Effector memory CD8-positive, alpha-beta T cell (primary cell): ENCODE measurements at regions not wholly inside any gene's neighbourhood (a gene's known extent, or its start where the extent isn't known, plus 50 kb on each side); places are given as distances from the start of the nearest gene placed in this dataset.
A peak's percentile ranks its signal among the peaks of the same experiment; 100 is the strongest.

ENCODE experiments used
- ATAC-seq: fragments of 150-1000 bp; cut with Tn5 transposase; replicated peaks from 2 replicates; pipeline ENCODE4 v1.10.0; 2021; ENCODE audit warnings: mild to moderate bottlenecking, moderate library complexity
- DNase-seq, 3 experiments: peaks; one replicate each; pipeline ENCODE4 v3.0.0; 2021
- H3K27ac Mint-ChIP-seq, 2 donors: one replicate each; pipeline ENCODE4 v1.8.0; 2022; ENCODE audit warnings: mild to moderate bottlenecking in 2 of 2, mixed read lengths in 2 of 2, moderate library complexity in 2 of 2
- H3K27me3 Mint-ChIP-seq, 2 donors: one replicate each; pipeline ENCODE4 v1.8.0; 2022; ENCODE audit warnings: mixed read lengths in 2 of 2
- H3K36me3 Mint-ChIP-seq: one replicate; pipeline ENCODE4 v1.8.0; 2022; ENCODE audit warnings: mild to moderate bottlenecking, moderate library complexity, mixed read lengths; ENCODE audit not compliant: insufficient read depth
- H3K4me1 Mint-ChIP-seq, 2 donors: one replicate each; pipeline ENCODE4 v1.8.0; 2022; ENCODE audit warnings: low read depth in 2 of 2, mixed read lengths in 2 of 2
- H3K4me3 Mint-ChIP-seq, 2 donors: one replicate each; pipeline ENCODE4 v1.8.0; 2022; ENCODE audit warnings: mild to moderate bottlenecking in 2 of 2, mixed read lengths in 2 of 2, moderate library complexity in 2 of 2
- H3K9me3 Mint-ChIP-seq, 2 donors: one replicate each; pipeline ENCODE4 v1.8.0; 2022; ENCODE audit warnings: mixed read lengths in 2 of 2

DNA sequence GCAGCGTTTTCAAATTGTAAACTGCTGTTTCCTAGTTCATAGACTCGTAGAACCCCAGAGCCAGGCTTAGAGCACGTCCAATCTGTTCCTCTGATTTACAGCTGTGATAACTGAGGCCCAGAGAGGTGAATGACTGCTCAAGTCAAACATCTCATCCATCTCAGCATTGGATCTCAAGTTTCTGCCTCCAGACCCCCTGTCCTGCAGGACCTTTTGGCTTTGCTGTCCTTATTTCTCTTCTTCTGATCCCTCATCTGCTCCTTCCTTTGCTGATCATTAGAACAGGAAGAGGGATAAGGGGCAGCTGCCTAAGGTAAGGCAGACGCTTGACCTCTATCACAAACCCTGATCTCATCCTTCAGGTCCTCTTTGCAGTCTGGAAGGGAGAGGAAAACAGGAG is 58.5 kb upstream of the CREB1 start:
- DNase-seq: no peak
- H3K4me1 Mint-ChIP-seq: peaks cover 5 to 10% of the 10 kb centered on the region in 2 donors
- H3K9me3 Mint-ChIP-seq: no peaks in the 10 kb centered on the region
- no peak for ATAC-seq
- no peak overlapping the region for H3K4me3 Mint-ChIP-seq
- peaks cover 2% of the 10 kb centered on the region for H3K36me3 Mint-ChIP-seq
- peak overlapping the region in 1 of 2 donors; percentile 7 for H3K27ac Mint-ChIP-seq
- no peaks in the 10 kb centered on the region for H3K27me3 Mint-ChIP-seq

DNA sequence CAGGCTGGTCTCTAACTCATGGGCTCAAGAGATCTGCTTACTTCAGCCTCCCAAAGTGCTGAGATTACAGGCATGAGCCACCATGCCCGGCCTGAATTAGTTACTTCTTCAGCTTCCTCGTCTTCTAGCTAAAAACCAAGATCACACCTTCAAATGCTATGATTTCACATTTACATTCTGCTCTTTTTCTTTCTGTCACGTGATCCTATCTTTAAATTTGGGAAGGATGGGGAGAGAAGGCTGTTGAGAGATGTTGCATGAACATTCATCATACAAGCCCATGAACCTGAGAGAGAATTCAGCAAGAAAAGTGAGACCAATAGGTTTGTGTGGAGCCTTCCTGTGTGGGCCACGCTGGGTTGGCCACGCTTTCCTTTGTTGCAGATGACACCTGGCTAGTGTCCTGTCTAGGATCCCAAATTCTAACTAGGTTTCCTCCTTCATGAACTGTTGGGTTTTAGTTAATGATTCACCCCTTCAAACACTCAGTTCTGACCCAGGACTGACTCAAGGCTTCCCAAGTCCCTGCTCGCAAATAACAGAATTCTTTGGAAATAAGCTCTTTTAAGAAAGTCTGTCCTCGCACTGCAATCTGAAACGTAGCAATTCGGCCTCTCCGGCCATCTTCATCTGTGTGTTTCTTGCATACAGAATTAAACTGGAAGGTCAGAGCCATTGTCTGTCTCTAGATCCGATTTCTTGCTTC is 57.3 kb upstream of the CREB1 start:
- no peak for DNase-seq
- Mint-ChIP-seq H3K27ac (no peak overlapping the region), H3K9me3 (no peaks in the 10 kb centered on the region), H3K27me3 (no peaks in the 10 kb centered on the region), H3K4me1 (peaks cover 5 to 10% of the 10 kb centered on the region in 2 donors), H3K36me3 (peaks cover 2% of the 10 kb centered on the region), H3K4me3 (no peak overlapping the region)
- no peak for ATAC-seq

DNA sequence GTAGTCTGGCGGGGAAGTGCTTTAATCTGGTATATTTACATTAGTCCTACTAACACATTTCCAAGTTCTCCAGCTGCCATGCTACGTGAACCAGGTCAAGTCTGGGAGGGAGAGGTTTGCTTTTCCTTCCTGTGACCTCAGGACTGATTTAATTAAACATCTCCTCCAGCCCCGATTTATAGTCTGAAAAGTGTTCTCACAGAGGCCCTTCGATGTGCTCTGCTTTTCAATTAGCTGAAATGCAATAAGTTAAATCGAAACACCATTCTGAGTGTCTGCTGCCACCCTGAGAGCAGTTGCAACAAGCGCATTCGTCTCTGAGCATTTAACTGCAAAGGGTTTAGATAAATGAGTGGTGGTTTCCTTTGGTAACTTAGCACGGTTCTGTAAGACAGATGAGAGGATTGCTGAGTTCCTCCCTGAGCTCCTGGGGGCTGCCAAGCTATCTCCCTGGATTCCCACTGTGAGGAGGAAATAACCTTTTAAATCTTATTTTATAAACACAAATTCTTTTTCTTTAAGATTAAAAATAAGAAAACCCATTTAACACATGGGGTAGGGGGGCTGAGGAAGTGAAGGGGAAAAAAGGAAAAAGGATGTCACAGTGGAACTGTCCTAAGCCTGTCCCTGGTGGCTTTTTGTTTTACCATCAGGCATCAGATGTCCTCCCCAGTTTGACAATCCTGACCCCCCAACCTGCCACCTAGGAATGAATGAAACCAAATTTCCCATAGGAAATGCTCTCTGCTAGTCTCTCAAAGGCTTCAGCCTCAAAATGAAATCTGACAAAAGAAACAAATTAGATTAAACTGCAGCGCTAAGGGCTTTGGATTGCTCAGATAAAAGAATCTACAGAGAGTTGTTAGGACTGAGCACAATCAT is 56.5 kb upstream of the CREB1 start:
- peaks cover 2% of the 10 kb centered on the region for H3K36me3 Mint-ChIP-seq
- no peak overlapping the region for H3K4me3 Mint-ChIP-seq
- H3K9me3 Mint-ChIP-seq: no peaks in the 10 kb centered on the region
- ATAC-seq: no peak
- no peaks in the 10 kb centered on the region for H3K27me3 Mint-ChIP-seq
- DNase-seq: no peak
- peaks cover 5% of the 10 kb centered on the region in 2 donors for H3K4me1 Mint-ChIP-seq
- H3K27ac Mint-ChIP-seq: no peak overlapping the region

DNA sequence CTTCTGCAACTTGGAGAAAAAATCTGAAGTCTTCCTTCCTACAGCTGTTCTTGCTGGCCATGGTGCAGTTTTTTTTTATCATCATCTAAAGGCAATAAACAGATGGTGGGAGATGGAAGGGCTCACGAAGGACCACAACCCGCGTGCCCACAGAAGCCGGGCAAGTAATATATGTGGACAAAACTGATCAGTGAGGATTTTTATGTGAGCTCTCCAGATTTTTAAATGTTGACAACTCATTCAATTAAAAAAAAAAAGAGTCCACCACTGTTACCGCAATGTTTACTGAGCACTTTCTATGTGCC is 55.9 kb upstream of the CREB1 start:
- Mint-ChIP-seq H3K27ac (no peak overlapping the region), H3K4me3 (no peak overlapping the region), H3K4me1 (peaks cover 5% of the 10 kb centered on the region in 2 donors), H3K27me3 (no peaks in the 10 kb centered on the region), H3K9me3 (no peaks in the 10 kb centered on the region), H3K36me3 (peaks cover 2% of the 10 kb centered on the region)
- ATAC-seq: no peak
- DNase-seq: no peak

DNA sequence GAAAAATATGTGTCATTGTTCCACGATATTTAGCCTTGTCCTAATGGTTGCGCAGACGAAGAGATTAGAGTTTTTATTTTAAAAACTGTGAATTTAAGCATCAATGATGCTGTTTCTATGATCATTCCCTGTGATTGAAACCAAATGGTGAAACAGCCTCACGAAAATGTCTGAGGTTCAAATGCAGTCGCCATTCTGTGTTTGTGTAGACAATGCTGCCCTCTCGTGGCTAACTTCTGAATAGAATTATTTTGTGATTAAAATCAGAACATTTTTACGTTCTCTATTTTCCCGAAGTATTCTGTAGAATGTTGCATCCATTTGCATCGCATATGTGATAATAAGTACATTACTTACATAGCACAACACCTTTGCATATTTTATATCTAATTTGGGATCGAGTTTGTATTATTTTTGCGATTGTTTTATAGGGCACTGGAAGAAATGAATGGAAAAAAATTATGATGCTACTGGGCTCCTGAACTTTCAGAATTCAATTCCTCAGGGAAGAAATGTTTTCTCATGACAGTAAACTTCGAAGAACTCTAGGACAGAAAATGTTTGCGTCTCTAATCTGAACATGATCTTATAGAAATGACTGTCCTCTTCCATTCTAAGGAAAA is 54.8 kb upstream of the CREB1 start:
- Mint-ChIP-seq H3K27me3 (no peaks in the 10 kb centered on the region), H3K4me3 (peak overlapping the region in 1 of 2 donors; percentile 14)
- DNase-seq: peak; percentile 47 to 54 (median 50)

DNA sequence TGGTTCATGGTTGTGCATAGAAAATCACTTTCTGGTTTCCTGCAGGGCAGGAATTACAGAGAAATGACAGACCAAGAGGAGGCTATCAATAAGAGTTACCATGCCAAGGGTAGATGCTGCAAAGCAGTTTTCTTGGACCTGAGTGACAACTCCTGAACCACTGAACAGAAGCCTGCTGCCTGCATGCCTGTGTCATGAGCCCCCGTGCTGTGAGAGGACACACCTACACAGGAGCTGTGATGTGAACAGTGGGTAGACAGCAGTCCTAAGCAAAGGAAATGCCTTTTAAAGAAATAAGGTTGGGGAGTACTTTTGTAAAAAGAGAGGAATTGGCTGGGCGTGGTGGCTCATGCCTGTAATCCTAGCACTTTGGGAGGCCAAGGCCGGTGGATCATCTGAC is 54.2 kb upstream of the CREB1 start:
- no peak for ATAC-seq
- no peaks in the 10 kb centered on the region for H3K36me3 Mint-ChIP-seq
- H3K27me3 Mint-ChIP-seq: no peaks in the 10 kb centered on the region
- H3K4me1 Mint-ChIP-seq: peaks cover 5% of the 10 kb centered on the region in 2 donors
- no peak overlapping the region for H3K27ac Mint-ChIP-seq
- no peaks in the 10 kb centered on the region for H3K9me3 Mint-ChIP-seq
- no peak overlapping the region for H3K4me3 Mint-ChIP-seq
- DNase-seq: no peak

More for the DNA sequence above, 54.8 kb upstream of the CREB1 start:
- Mint-ChIP-seq H3K4me1 (peaks cover 5% of the 10 kb centered on the region in 2 donors), H3K9me3 (no peaks in the 10 kb centered on the region), H3K36me3 (no peaks in the 10 kb centered on the region), H3K27ac (no peak overlapping the region)
- peak; percentile 51 for ATAC-seq

DNA sequence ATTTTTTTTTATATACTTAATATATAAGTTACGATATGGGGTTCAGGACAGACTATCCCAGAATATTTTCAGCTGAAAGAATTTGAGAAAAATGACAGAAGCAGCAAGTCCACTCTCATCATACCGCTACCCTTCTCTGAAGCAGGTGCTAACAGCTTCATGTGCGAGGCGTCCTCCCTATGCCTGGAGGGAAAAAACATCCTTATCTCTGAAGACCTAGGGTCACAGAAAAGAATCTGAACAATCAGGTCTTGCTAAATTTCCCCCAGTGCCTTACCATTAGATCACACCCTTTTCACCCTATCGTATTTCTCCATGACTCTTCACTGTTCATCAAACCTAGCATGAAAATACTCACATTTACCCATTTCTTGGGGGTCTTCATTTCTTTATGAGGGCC is 51.9 kb upstream of the CREB1 start:
- ATAC-seq: no peak
- no peaks in the 10 kb centered on the region for H3K9me3 Mint-ChIP-seq
- H3K4me3 Mint-ChIP-seq: no peak overlapping the region
- H3K4me1 Mint-ChIP-seq: peaks cover 5% of the 10 kb centered on the region in 2 donors
- DNase-seq: no peak
- H3K27ac Mint-ChIP-seq: no peak overlapping the region
- no peaks in the 10 kb centered on the region for H3K27me3 Mint-ChIP-seq
- no peaks in the 10 kb centered on the region for H3K36me3 Mint-ChIP-seq

DNA sequence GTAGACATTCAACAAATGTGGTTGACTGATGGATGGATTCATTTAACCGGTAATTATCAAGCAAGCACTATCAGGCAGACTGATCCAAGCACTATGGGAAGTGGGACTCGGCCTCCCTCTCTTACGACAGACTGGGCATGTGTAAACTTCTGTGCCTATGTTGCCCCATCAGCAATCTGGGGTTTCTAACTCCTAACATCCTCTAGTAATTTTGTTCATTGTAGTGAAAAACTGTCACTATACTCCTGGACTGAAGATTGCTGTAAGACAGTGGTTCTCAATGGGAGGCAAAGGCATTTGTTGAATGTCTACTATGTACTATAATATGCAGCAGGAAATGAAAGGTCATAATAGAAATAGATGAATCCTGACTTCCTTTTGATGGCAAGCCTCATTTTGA is 51.2 kb upstream of the CREB1 start:
- no peaks in the 10 kb centered on the region for H3K27me3 Mint-ChIP-seq
- DNase-seq (no peak), ATAC-seq (no peak)
- H3K9me3 Mint-ChIP-seq: no peaks in the 10 kb centered on the region
- no peaks in the 10 kb centered on the region for H3K36me3 Mint-ChIP-seq
- no peak overlapping the region for H3K27ac Mint-ChIP-seq
- peaks cover 5% of the 10 kb centered on the region in 2 donors for H3K4me1 Mint-ChIP-seq
- H3K4me3 Mint-ChIP-seq: no peak overlapping the region

DNA sequence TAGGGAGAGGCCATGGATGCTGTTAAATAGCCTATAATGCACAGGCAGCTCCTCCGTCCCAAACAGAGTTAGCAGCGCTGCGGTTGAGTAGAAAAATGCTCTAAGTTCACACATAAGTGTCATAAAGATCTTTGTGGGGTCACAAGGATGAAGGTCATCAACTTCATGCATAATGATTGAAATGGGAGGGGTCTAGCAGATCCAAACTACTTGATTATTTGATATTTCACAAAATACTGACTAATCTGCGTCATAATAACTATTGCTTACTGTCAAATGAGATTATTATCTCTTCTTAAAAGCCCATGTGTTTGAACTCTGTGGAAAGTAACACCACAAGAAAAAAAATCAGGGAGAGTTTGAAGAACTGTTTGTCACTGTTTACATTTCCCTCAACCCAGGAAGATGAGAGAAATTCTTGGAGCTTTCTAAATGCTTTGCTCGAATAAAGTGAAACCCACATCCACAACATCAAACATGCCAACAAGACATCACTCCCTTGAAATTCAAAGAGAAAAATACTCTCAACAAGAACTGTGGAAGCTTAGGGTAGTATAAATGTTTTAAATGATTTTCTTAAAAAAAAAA is 50.5 kb upstream of the CREB1 start:
- DNase-seq (no peak), ATAC-seq (no peak)
- Mint-ChIP-seq H3K27me3 (no peaks in the 10 kb centered on the region), H3K4me3 (no peak overlapping the region), H3K4me1 (peaks cover 5% of the 10 kb centered on the region in 2 donors), H3K36me3 (no peaks in the 10 kb centered on the region), H3K9me3 (no peaks in the 10 kb centered on the region), H3K27ac (no peak overlapping the region)
